GM12874 (cell line): ENCODE measurements at regions not wholly inside any gene's neighbourhood (a gene's known extent, or its start where the extent isn't known, plus 50 kb on each side); places are given as distances from the start of the nearest gene placed in this dataset.

ENCODE experiments used
- TF ChIP-seq, protein P1 (sequence below): IDR thresholded peaks from 2 replicates; pipeline ENCODE4 v1.5.1; 2011; ENCODE audit warnings: low read depth, mild to moderate bottlenecking, control low read depth, low read length, moderate library complexity; ENCODE audit not compliant: insufficient read depth

DNA sequence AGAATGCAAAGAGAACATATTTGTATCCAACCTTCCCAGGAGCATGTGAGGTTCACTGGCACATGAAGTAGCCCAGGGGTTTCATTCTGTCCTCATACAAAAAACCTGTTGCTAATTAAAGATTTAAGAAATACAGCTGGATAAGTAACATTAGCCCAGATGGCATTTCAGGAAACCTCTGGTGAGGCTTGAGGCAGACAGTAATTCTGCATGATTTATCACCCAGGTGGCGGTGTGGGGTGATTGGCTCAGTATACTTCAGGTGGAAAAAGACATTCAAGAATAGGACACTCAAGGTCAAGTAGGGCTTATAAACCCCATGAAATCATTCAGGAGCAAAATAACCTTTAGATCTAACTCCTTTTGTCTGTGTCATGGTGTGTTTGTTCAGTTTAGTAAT is 237.4 kb downstream of the RNF144A start:
- TF ChIP-seq, protein P1, sequence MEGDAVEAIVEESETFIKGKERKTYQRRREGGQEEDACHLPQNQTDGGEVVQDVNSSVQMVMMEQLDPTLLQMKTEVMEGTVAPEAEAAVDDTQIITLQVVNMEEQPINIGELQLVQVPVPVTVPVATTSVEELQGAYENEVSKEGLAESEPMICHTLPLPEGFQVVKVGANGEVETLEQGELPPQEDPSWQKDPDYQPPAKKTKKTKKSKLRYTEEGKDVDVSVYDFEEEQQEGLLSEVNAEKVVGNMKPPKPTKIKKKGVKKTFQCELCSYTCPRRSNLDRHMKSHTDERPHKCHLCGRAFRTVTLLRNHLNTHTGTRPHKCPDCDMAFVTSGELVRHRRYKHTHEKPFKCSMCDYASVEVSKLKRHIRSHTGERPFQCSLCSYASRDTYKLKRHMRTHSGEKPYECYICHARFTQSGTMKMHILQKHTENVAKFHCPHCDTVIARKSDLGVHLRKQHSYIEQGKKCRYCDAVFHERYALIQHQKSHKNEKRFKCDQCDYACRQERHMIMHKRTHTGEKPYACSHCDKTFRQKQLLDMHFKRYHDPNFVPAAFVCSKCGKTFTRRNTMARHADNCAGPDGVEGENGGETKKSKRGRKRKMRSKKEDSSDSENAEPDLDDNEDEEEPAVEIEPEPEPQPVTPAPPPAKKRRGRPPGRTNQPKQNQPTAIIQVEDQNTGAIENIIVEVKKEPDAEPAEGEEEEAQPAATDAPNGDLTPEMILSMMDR: no peak

DNA sequence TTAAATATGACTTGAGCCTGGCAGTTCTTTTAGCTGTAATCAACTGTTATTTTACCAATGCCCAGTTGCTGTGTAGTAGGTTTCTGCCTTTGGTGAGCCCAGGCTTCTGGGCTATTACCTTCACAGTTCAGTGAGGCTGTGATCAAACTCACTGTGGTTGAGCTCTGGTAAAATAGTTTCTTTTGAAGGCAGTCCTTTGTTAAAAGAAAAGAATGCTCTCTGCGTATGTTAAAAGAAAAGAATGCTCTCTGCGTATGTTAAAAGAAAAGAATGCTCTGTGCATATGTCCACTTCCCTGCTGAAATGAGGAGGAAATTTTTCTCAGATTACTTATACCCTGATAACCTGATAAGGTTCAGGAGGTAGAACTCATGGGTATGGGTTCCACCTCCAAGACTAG is 244.3 kb downstream of the RNF144A start:
- TF ChIP-seq, protein P1: no peak

DNA sequence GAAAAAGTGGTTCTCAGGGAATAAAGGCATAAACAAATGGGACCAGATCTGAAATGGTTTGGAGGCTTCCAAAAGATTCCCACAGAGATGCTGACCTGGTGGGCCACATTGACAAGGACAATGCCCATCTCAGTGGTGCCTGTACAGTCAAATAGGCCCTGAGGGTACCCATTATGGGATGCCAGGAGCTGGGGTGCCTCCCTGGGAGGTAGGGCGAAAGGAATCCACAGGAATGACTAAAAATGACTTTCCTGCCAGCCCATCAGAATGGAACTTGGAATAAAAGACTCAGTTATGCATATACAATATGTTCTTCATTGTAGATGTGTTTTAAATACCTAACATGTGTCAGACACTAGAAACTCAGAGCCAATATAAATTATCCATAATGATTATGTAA is 248.5 kb downstream of the RNF144A start:
- TF ChIP-seq, protein P1: no peak

DNA sequence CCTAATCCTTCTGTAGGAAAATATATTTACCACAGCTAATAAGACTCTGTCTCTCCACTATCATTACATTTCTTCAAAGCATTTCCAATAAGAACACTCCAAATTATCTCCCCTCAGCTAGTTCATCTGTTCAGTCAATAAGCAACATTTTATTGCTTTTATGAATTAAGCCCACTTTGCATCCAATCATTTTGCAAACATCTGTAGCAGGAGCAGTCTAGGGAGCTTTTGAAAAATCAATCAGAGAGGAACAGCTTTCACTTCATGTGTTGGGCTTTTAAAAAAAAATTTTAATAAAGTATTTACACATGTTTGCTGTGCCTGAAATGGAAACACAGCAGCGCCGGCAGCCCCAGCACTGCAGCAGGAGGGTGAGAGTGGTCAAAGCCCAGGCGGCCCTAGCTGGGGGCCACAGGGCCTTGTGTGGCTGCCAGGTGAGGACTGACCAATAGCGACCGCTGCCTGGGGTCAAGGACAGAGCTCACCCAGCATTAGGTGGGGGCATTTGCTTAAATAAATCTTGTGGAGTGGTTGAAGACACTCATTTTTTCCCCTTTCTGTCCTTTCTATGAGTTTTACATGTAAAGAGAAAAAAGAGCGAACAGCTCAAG is 250.7 kb downstream of the RNF144A start:
- TF ChIP-seq, protein P1: no peak

DNA sequence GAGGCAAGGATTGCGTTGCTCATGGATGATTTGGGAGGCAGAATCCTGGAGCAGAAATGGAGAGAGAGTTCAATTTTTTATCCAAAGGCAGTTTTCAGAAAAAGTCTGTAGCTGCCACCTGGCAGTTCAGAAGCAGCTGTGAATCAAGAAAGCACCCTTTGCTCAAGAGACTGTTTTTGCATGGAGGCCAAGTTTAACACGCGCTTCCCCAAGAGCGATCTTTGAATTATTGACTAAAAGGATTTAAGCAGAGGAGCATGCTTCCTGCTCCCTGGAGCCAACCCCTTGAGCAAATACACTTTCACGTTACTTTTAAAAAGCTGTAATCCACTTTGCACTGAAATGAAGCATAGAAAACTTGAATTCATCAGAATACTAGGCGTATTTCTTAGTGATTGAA is 252.4 kb downstream of the RNF144A start:
- TF ChIP-seq, protein P1: no peak

DNA sequence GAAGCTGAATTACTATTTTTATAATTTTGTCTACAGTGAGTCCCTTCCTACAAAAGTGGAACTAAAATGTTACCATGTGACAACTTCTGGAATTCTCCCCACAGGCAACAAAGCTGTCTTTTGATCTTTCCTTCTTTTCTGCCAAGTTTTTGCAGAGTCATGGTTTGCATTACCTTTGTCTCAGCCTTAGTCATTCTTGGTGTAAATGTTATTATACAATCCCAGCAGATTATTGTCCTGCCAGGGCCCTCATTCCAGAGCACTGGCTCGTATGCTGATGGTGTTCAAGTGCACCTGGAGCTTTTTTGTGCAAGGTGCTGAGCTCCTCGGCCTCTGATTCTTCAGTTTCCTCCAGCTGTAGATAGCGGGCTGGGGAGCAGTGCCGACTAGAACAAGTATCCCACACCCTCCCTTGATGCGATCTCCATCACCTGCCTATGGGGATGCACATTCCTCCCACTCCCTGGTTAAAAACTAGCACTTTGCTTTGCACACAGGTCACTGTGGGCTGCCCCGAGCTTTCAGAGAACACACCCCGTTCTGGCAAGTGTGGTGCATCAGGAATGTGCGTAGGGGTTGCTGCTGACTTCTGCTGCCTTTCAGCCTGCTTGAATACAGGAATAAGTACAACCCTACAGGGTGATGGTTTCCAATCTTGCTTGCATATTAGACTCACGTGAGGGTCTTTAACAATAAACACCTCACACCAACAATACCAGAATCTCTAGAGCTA is 263.6 kb downstream of the RNF144A start:
- TF ChIP-seq, protein P1: no peak

DNA sequence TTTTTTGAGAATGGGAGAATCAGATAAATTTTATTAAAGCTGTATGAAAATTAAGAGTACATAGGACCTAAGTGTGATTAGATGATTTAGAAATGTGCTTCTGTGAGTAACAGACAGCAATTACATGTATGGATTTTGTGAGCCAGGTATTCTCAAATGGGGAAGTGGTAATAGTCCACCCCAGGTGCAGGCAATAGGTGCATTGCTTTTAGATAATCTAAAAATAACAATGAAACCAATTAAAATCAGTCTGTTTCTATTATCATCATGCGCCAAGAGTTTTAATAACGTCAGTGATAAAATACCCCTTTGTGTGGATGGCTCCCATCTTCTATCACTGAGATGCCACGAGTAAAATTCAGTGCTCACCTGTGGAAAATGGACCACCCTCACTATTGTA is 265.3 kb downstream of the RNF144A start:
- TF ChIP-seq, protein P1: no peak
